B cell (primary cell): ENCODE measurements at regions not wholly inside any gene's neighbourhood (a gene's known extent, or its start where the extent isn't known, plus 50 kb on each side); places are given as distances from the start of the nearest gene placed in this dataset.

Experiments
- ATAC-seq: fragments of 200-7000 bp; cut with Tn5 transposase; one replicate; pipeline ENCODE4 v1.10.0; 2021; ENCODE audit warnings: low read depth, mild to moderate bottlenecking, moderate number of reproducible peaks, moderate library complexity
- CTCF ChIA-PET: fragments of 350-600 bp; sonication (Branson Sonifier 250); formaldehyde crosslinking; loops from one replicate; lab custom pipeline; 2021; ENCODE audit warnings: antibody characterized with exemption, inconsistent platforms; lab: Charles Lee
- POLR2A ChIA-PET: fragments of 350-600 bp; sonication (Branson Sonifier 250); formaldehyde crosslinking; loops from one replicate; lab custom pipeline; 2021; ENCODE audit warnings: antibody characterized with exemption; lab: Charles Lee
- DNase-seq: peaks from one replicate; pipeline ENCODE4 v3.0.0; 2013
- H2AFZ ChIP-seq: 2 replicates; pipeline ENCODE4 v1.6.1; 2012; ENCODE audit warnings: mild to moderate bottlenecking, low read depth, low read length; ENCODE audit not compliant: insufficient read depth, poor library complexity, severe bottlenecking
- H3K27ac ChIP-seq, 2 donors: 1 replicate in 1 of 2; 2 replicates in 1 of 2; pipeline ENCODE4 v1.5.1; 2012 to 2013; ENCODE audit warnings: low read length in 2 of 2, mild to moderate bottlenecking in 2 of 2, moderate library complexity in 1 of 2
- H3K27me3 ChIP-seq, 4 experiments: fragments of 200-600 bp in 1 of 4; sonication (generic) in 1 of 4; replicated peaks in 1 of 4; 1 replicate in 2 of 4; 2 replicates in 2 of 4; pipeline versions ENCODE4 v1.6.1 to v1.7.0; 2013 to 2016; ENCODE audit warnings: low read length in 3 of 4, mild to moderate bottlenecking in 2 of 4, mixed read lengths in 1 of 4, moderate library complexity in 1 of 4; ENCODE audit not compliant: insufficient read depth in 4 of 4, control insufficient read depth in 3 of 4; ENCODE audit errors: control extremely low read depth in 1 of 4
- H3K36me3 ChIP-seq, 2 experiments: replicated peaks in 1 of 2; 1 replicate in 1 of 2; 2 replicates in 1 of 2; pipeline versions ENCODE4 v1.6.1 to v1.7.1; 2013; ENCODE audit warnings: low read length in 1 of 2; ENCODE audit not compliant: insufficient read depth in 2 of 2, control insufficient read depth in 1 of 2; ENCODE audit errors: control extremely low read depth in 1 of 2, extremely low read depth in 1 of 2
- H3K4me1 ChIP-seq, 2 donors: fragments of 200-600 bp in 1 of 2; sonication (generic) in 1 of 2; 1 replicate in 1 of 2; 2 replicates in 1 of 2; pipeline versions ENCODE4 v1.5.1 to v1.6.1; 2013 to 2017; ENCODE audit warnings: low read length in 2 of 2; ENCODE audit not compliant: control insufficient read depth in 2 of 2, insufficient read depth in 2 of 2
- H3K4me2 ChIP-seq: replicated peaks from 2 replicates; pipeline ENCODE3; 2012; ENCODE audit warnings: mild to moderate bottlenecking, low read depth, low read length; ENCODE audit not compliant: poor library complexity, severe bottlenecking
- H3K4me3 ChIP-seq, 5 experiments: fragments of 200-600 bp in 1 of 5; sonication (generic) in 1 of 5; 1 replicate in 3 of 5; 2 replicates in 2 of 5; pipeline versions ENCODE4 v1.5.1 to v1.7.0; 2011 to 2016; ENCODE audit warnings: low read length in 4 of 5, mild to moderate bottlenecking in 4 of 5, low read depth in 2 of 5, control low read depth in 1 of 5, moderate library complexity in 1 of 5; ENCODE audit not compliant: insufficient read depth in 1 of 5; ENCODE audit errors: control extremely low read depth in 1 of 5, extremely low read depth in 1 of 5
- H3K79me2 ChIP-seq: fragments of 200-600 bp; sonication (generic); one replicate; pipeline ENCODE4 v1.6.0; 2016; ENCODE audit warnings: low read length; ENCODE audit not compliant: control insufficient read depth, insufficient read depth
- H3K9ac ChIP-seq: fragments of 200-600 bp; sonication (generic); 2 replicates; pipeline ENCODE4 v1.6.1; 2017; ENCODE audit warnings: mild to moderate bottlenecking, low read length, moderate library complexity
- H3K9me3 ChIP-seq, 3 donors: one replicate each; pipeline versions ENCODE4 v1.6.1 to v1.7.1; 2013; ENCODE audit warnings: low read length in 2 of 3; ENCODE audit not compliant: control insufficient read depth in 2 of 3, insufficient read depth in 1 of 3; ENCODE audit errors: control extremely low read depth in 1 of 3
- H4K20me1 ChIP-seq: 2 replicates; pipeline ENCODE4 v1.6.0; 2012; ENCODE audit warnings: mild to moderate bottlenecking, low read length; ENCODE audit not compliant: insufficient read depth, control insufficient read depth, poor library complexity, severe bottlenecking
- H3K27ac Mint-ChIP-seq: one replicate; pipeline ENCODE4 v1.8.0; 2021; ENCODE audit warnings: mixed read lengths
- H3K27me3 Mint-ChIP-seq: one replicate; pipeline ENCODE4 v1.8.0; 2021; ENCODE audit warnings: mixed read lengths
- H3K4me1 Mint-ChIP-seq: one replicate; pipeline ENCODE4 v1.8.0; 2021; ENCODE audit warnings: mixed read lengths
- H3K4me3 Mint-ChIP-seq: one replicate; pipeline ENCODE4 v1.8.0; 2021; ENCODE audit warnings: mixed read lengths
- H3K9me3 Mint-ChIP-seq: one replicate; pipeline ENCODE4 v1.8.0; 2022; ENCODE audit warnings: mixed read lengths; ENCODE audit not compliant: insufficient read depth
- EZH2 ChIP-seq: IDR thresholded peaks from 2 replicates; pipeline ENCODE4 v1.6.1; 2012; ENCODE audit warnings: borderline replicate concordance, low read depth, mild to moderate bottlenecking, moderate library complexity, low read length; ENCODE audit not compliant: insufficient read depth, poor library complexity, severe bottlenecking
- WGBS: methylation state at CpG from one replicate; pipeline ENCODE4 v1.1.5; 2013; ENCODE audit warnings: missing lambda C conversion rate; ENCODE audit not compliant: insufficient coverage; 5-methylcytosine and 5-hydroxymethylcytosine counted together
- intact Hi-C: fragments of 100-400 bp; cut with micrococcal nuclease; formaldehyde crosslinking; loops from one replicate; pipeline ENCODE4 v1.10.0; 2022
- TF ChIP-seq, protein P1 (sequence below): fragments of 200-600 bp; IDR thresholded peaks from one replicate; pipeline ENCODE4 v1.8.0; 2022; ENCODE audit warnings: antibody characterized with exemption, mild to moderate bottlenecking

DNA sequence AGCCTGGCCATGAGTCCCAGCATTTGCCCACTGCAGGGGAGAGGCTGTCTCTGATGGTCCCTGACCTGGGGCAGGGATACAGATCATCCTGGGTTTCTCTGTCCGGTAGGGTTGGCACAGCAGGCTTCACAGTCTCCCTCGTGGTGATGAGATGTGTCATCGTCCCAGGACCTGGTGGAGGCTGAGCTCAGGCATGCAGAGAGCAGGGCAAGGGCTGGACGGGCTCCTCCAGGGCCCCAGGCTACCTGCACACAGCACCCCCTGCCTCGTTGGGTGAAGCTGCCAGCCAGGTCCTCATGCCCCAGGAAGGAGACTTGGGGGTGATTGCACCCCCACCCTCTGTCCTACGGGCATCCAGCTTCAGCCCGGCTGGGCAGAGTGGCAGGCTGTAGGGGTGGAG lies 155.8 kb upstream of the GSE1 start:
- H3K9me3 Mint-ChIP-seq = no peaks in the 10 kb centered on the region
- Histone ChIP-seq H3K36me3 (no peaks in the 10 kb centered on the region), H3K9me3 (peaks cover 0 to 3% (median 0%) of the 10 kb centered on the region in 3 donors), H4K20me1 (no peaks in the 10 kb centered on the region), H3K4me1 (peaks cover 15 to 19% of the 10 kb centered on the region in 2 donors), H3K4me3 (no peak overlapping the region), H3K27me3 (peaks cover 0 to 76% (median 15%) of the 10 kb centered on the region in 4 experiments), H2AFZ (no peak overlapping the region), H3K27ac (no peak overlapping the region), H3K9ac (no peak overlapping the region), H3K4me2 (no peak overlapping the region), H3K79me2 (no peaks in the 10 kb centered on the region)
- WGBS = 84% methylated on average over 4 of the region's 7 CpGs
- intact Hi-C loops = no loop called here
- ATAC-seq = no peak
- peaks cover 30% of the 10 kb centered on the region for H3K27me3 Mint-ChIP-seq
- ChIA-PET CTCF (no interaction called here), POLR2A (no interaction called here)
- H3K27ac Mint-ChIP-seq = no peak overlapping the region
- DNase-seq = no peak
- H3K4me3 Mint-ChIP-seq = no peak overlapping the region
- TF ChIP-seq EZH2 = no peak
- peaks cover 10% of the 10 kb centered on the region for H3K4me1 Mint-ChIP-seq

DNA sequence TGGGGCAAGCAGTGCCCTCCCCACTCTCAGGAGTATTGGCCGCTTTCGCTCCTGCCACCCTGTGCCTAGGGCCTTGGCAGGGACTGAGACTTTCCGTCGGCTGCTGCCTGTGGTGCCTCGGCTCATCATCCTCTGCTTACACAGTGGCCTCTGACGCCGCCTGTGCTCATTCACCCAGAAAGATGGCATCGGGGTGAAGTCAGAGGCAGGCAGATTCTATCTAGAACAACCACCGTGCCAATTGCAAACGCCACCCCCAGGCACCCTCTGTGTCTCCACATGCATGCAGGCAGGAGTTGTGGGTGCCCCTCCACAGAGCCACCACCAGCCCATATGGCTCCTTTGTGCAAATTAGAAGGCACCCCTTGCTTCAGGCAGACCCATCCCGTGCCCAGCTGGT lies 154.2 kb upstream of the GSE1 start:
- Histone ChIP-seq H3K9me3 (no peaks in the 10 kb centered on the region), H3K4me2 (no peak overlapping the region), H2AFZ (no peak overlapping the region), H4K20me1 (no peaks in the 10 kb centered on the region), H3K27me3 (peaks cover 0 to 70% (median 16%) of the 10 kb centered on the region in 4 experiments), H3K9ac (no peak overlapping the region), H3K79me2 (no peaks in the 10 kb centered on the region), H3K4me1 (peaks cover 18 to 23% of the 10 kb centered on the region in 2 donors), H3K4me3 (no peak overlapping the region), H3K36me3 (no peaks in the 10 kb centered on the region), H3K27ac (no peak overlapping the region)
- H3K4me3 Mint-ChIP-seq = no peak overlapping the region
- CTCF ChIA-PET = no interaction called here
- ATAC-seq = no peak
- no peak for DNase-seq
- intact Hi-C loops = no loop called here
- POLR2A ChIA-PET = no interaction called here
- H3K9me3 Mint-ChIP-seq = no peaks in the 10 kb centered on the region
- TF ChIP-seq, protein P1, sequence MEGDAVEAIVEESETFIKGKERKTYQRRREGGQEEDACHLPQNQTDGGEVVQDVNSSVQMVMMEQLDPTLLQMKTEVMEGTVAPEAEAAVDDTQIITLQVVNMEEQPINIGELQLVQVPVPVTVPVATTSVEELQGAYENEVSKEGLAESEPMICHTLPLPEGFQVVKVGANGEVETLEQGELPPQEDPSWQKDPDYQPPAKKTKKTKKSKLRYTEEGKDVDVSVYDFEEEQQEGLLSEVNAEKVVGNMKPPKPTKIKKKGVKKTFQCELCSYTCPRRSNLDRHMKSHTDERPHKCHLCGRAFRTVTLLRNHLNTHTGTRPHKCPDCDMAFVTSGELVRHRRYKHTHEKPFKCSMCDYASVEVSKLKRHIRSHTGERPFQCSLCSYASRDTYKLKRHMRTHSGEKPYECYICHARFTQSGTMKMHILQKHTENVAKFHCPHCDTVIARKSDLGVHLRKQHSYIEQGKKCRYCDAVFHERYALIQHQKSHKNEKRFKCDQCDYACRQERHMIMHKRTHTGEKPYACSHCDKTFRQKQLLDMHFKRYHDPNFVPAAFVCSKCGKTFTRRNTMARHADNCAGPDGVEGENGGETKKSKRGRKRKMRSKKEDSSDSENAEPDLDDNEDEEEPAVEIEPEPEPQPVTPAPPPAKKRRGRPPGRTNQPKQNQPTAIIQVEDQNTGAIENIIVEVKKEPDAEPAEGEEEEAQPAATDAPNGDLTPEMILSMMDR = no peak
- no peak for TF ChIP-seq EZH2
- H3K4me1 Mint-ChIP-seq = peaks cover 12% of the 10 kb centered on the region
- H3K27ac Mint-ChIP-seq = no peak overlapping the region
- 95% methylated on average over 11 of the region's 11 CpGs for WGBS
- peaks cover 34% of the 10 kb centered on the region for H3K27me3 Mint-ChIP-seq
